Activated CD8-positive, alpha-beta memory T cell treated with anti-CD3 and anti-CD28 coated beads for 1 hour (primary cell): ENCODE measurements at regions not wholly inside any gene's neighbourhood (a gene's known extent, or its start where the extent isn't known, plus 50 kb on each side); places are given as distances from the start of the nearest gene placed in this dataset.
"Not testable (repeated sequence)": the region's sequence is repeated elsewhere in the genome, so short reads cannot be mapped to it uniquely, and the experiment has no call there.

Experiments
- DNase-seq, 2 donors: peaks; one replicate each; pipeline ENCODE4 v3.0.0-alpha.2; 2020; ENCODE audit warnings: low read depth in 1 of 2; ENCODE audit errors: extremely low read depth in 1 of 2

- not testable (repeated sequence) for DNase-seq
Observed at GRCh38 chr4:13761581-13761980, 134.1 kb upstream of the BOD1L1 start.

DNA sequence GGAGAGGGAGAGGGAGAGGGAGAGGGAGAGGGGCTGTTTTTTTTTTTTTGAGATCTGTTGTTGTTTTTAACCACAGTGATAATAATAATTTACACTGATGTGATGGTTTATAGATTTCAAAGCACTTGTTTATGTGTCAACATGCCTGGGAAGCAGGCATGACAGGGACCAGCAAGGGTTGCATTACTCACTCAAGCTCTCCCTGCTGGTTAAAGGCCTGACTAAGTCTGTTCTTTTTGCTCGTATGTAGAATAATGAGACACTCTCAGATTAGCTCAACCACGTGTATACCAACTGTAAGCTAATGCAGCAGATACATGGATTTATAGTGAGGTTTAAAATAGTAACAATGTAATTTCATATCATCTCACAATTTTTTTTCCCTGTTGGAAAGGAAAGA lies 134.6 kb upstream of the BOD1L1 start:
- no peak for DNase-seq

DNA sequence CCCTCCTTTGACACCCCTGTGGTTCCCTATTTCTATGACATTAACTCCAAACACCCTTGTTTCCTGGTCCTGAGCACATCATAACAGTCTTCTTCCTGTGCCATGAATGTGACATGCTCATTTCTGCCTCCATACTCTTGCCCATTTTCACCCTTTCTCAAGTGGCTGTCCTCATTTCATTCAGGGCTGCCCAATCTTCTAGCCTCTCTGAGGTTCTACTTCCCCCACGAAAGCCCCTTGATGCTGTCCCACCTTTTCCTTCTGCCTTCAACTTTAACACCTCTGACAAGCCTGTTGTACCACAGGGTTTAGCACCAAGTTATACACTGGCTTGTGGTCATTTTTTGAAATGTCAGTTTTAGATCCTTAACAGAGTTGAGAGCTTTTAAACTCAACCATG lies 136.2 kb upstream of the BOD1L1 start:
- no peak for DNase-seq

DNA sequence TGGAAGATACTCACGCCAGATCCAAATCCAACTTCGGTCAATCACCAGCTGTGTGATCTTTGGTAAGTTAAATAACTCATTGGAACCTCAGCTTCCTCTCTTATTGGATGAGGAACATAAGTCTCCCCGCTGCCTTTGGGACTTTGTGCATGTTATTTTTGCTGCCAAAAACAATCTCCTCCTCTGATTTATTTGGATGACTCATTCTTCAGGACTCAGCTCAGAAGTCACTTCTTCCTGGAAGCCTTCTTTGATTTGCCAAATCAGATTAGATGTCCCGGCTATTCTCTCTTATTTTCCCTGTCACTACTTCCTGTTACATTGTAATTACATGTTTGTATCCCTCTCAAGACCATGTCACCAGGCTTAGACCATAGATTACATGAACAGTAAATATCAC lies 138.0 kb upstream of the BOD1L1 start:
- no peak for DNase-seq

GRCh38 chr4:13766761-13767540 lies 139.4 kb upstream of the BOD1L1 start:
- no peak for DNase-seq

DNA sequence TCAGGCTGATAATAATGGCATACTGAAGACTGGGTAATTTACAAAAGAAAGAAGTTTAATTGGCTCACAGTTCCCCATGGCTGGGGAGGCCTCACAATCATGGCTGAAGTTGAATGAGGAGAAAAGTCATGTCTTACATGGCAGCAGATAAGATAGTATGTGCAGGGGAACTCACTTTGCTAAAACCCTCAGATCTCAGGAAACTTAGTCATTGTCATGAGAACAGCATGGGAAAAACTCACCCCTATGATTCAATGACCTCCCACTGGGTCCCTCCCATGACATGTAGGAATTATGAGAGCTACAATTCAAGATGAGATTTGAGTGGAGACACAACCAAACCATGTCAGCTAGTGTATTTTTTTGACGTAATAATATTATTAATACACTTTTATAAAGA lies 149.8 kb upstream of the BOD1L1 start:
- no peak for DNase-seq

DNA sequence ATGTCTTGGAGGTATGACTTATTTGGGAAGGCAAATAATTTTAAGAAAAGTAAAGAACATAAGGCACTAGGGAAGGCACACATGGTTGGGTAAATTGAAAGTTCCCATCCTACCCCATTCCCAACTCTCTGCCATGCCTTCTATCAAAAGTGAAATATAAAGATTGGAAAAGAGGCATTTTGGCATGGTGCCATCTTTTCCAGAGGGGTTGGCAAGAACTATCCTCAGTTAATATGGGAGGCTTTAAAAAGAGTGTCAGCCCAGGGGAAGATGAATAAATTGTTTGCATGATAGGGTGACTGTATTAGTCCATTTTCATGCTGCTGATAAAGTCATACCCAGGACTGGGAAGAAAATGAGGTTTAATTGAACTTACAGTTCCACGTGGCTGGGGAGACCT lies 150.8 kb upstream of the BOD1L1 start:
- DNase-seq, result no peak

GRCh38 chr4:13782231-13782630 lies 154.7 kb upstream of the BOD1L1 start:
- DNase-seq, result no peak

- DNase-seq, result no peak
Observed at GRCh38 chr4:13783800-13784411, 156.4 kb upstream of the BOD1L1 start.

- no peak for DNase-seq
Observed at GRCh38 chr4:13793020-13793710, 165.6 kb upstream of the BOD1L1 start.

DNA sequence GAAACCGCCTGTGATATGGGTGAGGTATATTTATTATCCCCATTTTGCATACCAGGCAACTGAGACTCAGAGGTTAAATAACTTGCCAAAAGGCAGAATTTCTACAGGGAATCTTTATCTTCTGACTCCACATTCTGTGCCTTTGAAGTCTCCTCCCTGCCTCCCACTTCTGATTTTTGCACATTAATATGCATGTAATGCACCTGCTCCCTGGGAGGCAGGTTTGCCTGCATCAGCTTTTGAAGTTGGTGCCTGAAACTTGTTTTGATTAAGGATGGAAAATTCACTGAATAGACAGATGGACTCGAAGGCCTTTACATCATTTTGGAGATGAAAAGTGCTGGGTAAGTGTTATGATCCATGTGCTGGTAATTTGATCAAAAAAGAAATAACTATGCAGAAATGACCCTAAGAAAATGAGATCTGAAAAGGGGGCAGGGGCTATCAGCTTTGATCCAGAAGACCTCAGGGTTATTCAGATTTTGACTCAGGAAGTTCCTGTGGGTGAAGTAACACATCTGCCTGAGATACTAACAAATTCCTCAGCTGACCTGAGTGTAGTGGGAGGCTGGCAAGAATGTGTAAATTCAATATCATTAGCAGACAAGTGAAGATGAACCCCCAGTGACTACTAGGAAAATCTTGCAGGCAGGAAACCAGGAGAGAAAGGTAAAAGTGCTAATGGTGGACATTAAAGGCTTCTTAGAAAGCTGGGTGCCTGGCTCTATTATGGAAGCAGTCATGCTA lies 167.5 kb upstream of the BOD1L1 start:
- no peak for DNase-seq

GRCh38 chr4:13797061-13797460 lies 169.5 kb upstream of the BOD1L1 start:
- no peak for DNase-seq

DNA sequence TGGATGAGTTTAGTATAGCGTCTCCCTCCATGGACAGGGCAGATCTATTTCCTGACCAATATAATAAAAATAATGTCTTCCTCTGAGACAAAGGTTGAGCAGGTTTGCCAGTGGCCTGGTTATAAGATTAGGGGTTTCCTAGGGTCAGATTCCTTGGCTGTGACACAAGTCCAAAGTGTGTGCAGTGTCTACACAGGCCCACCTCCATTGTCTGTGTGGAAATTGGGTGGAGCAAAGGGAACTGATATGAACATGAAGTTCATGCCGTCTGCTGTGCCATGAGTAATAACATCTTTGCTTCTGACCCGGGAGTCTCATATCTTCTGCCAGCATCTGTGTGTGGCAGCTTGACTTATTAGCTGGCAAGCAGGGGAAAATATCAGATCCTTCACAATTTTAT lies 187.7 kb upstream of the BOD1L1 start:
- no peak for DNase-seq

DNA sequence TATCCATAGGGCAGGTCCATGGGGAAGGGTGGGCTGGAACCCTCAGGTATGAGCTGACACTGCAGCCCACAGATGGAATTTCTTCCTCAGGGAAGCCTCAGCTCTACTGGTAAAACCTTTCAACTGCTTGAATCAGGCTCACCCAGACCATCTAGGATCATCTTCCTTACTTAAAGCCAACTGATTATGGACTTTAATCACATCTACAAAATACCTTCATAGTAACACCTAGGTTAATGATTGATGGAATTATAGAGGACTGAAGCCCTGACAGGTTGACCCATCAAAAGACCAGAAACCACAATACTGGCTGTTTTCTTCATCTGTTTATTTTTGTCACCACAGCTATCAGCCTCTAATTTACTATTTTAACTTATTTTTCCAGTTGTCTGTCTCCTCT lies 188.9 kb upstream of the BOD1L1 start:
- DNase-seq, result no peak

DNA sequence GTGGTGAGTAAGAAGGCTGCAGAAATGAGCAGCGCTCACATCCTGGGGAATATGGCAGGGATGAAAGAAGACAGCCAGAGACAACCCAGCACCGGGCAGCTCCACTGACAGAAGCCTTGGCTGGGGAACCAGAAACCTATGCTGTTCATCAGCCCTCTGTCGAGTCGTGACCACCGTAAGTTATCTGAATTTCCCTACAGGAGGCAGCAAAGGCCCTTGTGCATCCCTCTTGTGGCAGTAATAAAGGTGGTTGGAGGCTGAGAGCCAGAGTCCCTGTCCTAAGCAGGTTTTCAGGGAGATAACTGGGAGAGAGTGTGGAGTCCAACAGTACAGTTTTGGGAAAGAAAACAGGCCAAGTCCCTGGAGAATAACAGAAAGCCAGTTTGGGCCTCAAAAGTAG lies 194.0 kb upstream of the BOD1L1 start:
- DNase-seq, result no peak

DNA sequence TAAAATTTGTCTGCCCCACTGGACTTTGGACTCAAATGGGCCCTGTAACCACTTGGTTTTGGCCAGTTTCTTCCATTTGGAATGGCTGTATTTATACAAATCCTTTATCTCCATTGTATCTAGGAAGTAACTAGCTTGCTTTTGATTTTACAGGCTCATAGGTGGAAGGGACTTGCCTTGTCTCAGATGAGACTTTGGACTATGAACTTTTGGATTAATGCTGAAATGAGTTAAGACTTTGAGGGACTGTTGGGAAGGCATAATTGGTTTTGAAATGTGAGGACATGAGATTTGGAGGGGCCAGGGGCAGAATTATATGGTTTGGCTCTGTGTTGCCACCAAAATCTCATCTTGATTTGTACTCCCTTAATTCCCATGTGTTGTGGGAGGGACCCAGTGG lies 198.3 kb upstream of the BOD1L1 start:
- DNase-seq, result not testable (repeated sequence)

DNA sequence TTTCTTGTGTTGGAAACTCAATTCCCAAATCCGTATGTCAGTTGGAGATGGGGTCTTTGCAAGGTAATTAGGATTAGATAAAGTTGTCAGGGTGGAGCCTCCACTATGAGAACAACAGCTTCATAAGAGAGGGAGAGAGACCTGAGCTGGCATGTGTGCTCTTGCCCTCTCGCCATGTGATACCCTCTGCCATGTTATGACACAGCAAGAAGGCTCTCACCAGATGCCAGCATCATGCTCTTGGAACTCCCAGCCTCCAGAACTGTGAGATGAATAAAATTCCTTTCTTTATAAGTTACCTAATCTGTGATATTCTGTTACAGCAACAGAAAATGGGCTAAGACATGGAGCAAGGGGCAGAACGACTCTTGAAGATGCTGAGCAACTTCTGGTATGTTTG lies 201.9 kb upstream of the BOD1L1 start:
- DNase-seq, result no peak

GRCh38 chr4:13830449-13830848 lies 202.9 kb upstream of the BOD1L1 start:
- no peak for DNase-seq

GRCh38 chr4:13833171-13833804 lies 205.8 kb upstream of the BOD1L1 start:
- DNase-seq, result no peak

DNA sequence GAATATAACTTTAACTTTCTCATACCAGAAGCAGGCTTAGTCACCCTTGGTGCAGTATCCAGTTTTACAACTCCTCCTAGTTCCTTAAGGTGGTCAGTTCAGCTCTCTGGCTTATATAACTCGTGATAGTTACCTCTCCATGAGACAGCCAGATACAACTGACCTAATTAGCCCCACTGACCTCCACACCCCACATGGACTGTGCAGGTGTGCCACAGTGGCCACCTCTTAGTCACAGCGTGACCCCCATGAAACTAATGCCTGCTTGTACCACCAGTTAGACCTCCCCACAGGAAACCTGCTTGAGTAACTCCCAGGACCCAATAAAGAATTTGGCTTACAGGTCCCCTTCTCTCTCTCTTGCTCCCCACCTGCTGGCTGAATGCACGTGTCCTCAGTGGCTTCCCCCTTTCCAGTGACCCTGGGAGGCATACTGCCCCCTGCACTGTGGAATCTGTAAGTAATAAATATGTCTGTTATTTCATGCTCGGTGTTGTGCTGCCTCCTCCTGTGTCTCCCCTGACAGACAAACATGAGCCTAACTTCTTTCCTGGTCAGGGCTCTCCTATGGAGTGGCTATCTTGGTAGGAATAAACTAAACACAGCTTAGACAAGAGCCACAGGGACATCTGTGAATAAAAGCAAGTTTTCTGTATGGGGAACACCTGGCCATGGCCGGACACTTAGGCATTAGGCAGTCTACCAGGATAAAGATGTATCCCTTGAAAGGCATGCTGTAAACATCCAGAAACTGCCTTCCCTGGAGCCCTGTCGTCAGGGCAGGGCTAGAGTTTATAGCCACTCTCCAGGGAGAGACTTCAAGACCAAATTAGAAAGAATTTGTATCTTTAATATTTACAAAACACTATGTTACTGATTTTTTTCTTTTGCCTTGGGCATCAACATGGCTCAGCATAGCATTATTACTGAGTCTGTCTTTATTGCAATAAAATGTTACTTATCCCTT lies 209.7 kb upstream of the BOD1L1 start:
- DNase-seq, result no peak
